ENCODE measurements at regions not wholly inside any gene's neighbourhood (a gene's known extent, or its start where the extent isn't known, plus 50 kb on each side); places are given as distances from the start of the nearest gene placed in this dataset.

- Mint-ChIP-seq H3K36me3 (no peaks in the 10 kb centered on the region), H3K27ac (no peak overlapping the region), H3K27me3 (peaks cover 0 to 10% (median 0%) of the 10 kb centered on the region in 3 donors), H3K9me3 (no peaks in the 10 kb centered on the region), H3K4me1 (no peaks in the 10 kb centered on the region), H3K4me3 (no peak overlapping the region)
- DNase-seq (no peak), ATAC-seq (ENCODE audit: low read depth in 2 of 2) (no peak)
Observed at GRCh38 chr9:105193560-105193959, 50.9 kb upstream of the SLC44A1 start.

GRCh38 chr9:105194234-105194633, 50.2 kb upstream of the SLC44A1 start:
- Mint-ChIP-seq H3K27ac (no peak overlapping the region), H3K9me3 (no peaks in the 10 kb centered on the region), H3K27me3 (peaks cover 0 to 8% (median 0%) of the 10 kb centered on the region in 3 donors), H3K4me3 (no peak overlapping the region), H3K36me3 (no peaks in the 10 kb centered on the region), H3K4me1 (no peaks in the 10 kb centered on the region)
- DNase-seq = no peak
- ATAC-seq (ENCODE audit: low read depth in 2 of 2) = no peak
